ENCODE measurements at regions not wholly inside any gene's neighbourhood (a gene's known extent, or its start where the extent isn't known, plus 50 kb on each side); places are given as distances from the start of the nearest gene placed in this dataset.

GRCh38 chr12:67798768-67799167, 150.2 kb downstream of the DYRK2 start:
- TF ChIP-seq CTCF (IDR thresholded peaks at IDR 0.05), result no peak
- no peak for TF ChIP-seq POLR2A (IDR thresholded peaks at IDR 0.05)
- no peak for TF ChIP-seq POLR2AphosphoS5 (IDR thresholded peaks at IDR 0.05; ENCODE audit: insufficient read depth in 1 of 2, low read depth in 1 of 2)
